Suprapubic skin (tissue), 4 donors: ENCODE measurements at regions not wholly inside any gene's neighbourhood (a gene's known extent, or its start where the extent isn't known, plus 50 kb on each side); places are given as distances from the start of the nearest gene placed in this dataset.

Source experiments
- CTCF ChIP-seq, 2 donors: fragments of 200-600 bp in 1 of 2; fragments of 450-650 bp in 1 of 2; sonication (generic) in 1 of 2; IDR thresholded peaks; one replicate each; pipeline ENCODE4 v1.5.1; 2016 to 2019; ENCODE audit warnings: antibody characterized with exemption in 2 of 2, mild to moderate bottlenecking in 1 of 2, moderate library complexity in 1 of 2
- EP300 ChIP-seq: sonication (generic); formaldehyde crosslinking; IDR thresholded peaks from one replicate; pipeline ENCODE4 v1.6.1; 2017; ENCODE audit warnings: antibody characterized with exemption
- POLR2A ChIP-seq, 2 donors: fragments of 450-650 bp; IDR thresholded peaks; one replicate each; pipeline ENCODE4 v1.6.1; 2017; ENCODE audit warnings: antibody characterized with exemption in 2 of 2, mild to moderate bottlenecking in 2 of 2, moderate library complexity in 2 of 2
- POLR2AphosphoS5 ChIP-seq, 3 donors: sonication (generic); formaldehyde crosslinking; IDR thresholded peaks; one replicate each; pipeline ENCODE4 v1.6.1; 2017; ENCODE audit warnings: antibody characterized with exemption in 3 of 3

- no peak for TF ChIP-seq POLR2A (IDR thresholded peaks at IDR 0.05)
- no peak for TF ChIP-seq POLR2AphosphoS5 (IDR thresholded peaks at IDR 0.05)
- TF ChIP-seq CTCF (IDR thresholded peaks at IDR 0.05) = no peak
- no peak for TF ChIP-seq EP300
Measured at GRCh38 chr6:92459606-92460005, 959.8 kb downstream of the EPHA7 start.
